ENCODE measurements at regions not wholly inside any gene's neighbourhood (a gene's known extent, or its start where the extent isn't known, plus 50 kb on each side); places are given as distances from the start of the nearest gene placed in this dataset.

GRCh38 chr5:67350185-67350584, 153.6 kb upstream of the CD180 start:
- no peak for DNase-seq

DNA sequence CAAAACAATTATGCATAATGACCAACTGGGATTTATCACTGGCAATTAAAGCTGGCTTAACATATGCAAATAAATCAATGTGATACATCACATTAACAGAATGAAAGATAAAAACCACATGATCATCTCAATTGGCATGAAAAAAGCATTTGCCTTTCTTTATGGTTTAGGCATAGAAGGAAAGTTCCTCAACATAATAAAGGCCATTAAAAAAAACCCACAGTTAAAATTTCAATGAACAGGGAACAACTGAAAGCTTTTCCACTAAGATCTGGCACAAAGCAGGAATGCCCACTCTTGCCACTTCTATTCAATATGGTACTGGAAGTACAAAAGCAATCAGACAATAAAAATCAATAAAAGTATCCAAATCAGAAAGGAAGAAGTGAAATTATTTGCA, 151.2 kb upstream of the CD180 start:
- DNase-seq: no peak

DNA sequence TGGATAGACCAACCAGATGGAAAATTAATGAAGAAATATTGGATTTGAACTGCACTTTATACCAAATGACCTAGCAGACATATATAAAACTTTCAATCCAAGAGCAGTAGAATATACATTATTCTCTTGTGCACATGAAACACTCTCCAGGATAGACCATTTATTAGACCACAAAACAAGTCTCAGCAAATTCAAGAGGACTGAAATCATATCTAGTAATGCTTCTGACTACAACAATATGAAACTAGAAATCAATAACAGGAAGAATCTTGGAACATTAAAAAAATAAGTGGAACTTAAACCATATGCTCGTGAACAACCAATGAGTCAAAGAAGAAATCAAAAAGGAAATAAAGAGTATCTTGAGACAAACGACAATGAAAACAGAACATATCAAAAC, 150.0 kb upstream of the CD180 start:
- no peak for DNase-seq

DNA sequence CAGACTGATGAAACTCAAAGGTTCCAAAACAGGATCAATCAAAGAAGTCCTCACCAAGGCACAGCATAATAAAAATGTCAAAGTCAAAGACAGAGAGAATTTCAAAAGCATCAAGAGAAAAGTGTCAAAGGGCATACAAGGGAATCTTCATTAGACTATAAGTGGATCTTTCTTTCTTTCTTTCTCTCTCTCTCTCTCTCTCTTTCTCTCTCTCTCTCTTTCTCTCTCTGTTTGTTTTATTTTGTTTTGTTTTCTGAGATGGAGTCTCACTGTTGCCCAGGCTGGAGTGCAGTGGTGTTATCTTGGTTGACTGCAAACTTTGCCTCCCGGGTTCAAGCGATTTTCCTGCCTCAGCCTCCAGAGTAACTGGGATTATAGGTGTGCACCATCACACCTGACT, 148.3 kb upstream of the CD180 start:
- DNase-seq: no peak

DNA sequence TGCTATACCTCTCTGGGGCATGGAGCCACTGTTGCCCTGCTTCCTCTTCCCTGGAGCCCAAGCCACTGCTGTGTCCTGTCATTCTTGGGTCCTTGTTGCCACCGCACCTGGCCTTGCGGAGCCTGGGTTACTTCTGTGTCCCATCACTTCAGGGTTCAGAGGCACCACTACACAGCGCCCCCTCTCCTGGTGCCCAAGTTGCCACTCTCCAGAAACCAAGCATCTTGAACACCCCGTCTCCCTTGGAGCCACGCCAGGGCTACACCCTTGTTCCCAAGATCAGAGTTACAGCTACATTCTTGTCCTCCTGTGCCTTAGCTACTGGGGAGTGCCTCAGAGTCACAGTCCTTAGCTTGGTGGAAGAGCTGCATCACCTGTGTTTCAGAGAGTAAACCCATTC, 147.2 kb upstream of the CD180 start:
- DNase-seq: no peak

DNA sequence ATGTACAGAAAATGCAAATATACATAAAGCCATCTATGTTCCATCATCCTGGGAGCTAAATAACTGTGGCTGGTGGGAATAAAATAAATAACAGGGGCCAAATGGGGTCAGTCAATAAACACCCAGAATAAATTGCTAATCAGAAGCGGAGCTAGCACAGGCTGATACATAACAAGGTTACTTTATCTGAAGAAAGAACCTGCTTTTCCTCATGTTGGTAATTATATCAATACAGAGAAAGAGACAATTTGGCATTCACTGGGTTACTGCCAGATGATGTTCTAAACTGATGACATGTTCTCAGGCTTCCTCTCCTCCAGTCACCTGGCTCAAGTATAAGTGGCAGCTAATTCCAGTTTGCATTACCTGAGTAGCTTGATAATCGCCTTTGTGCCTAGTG, 144.9 kb upstream of the CD180 start:
- no peak for DNase-seq

GRCh38 chr5:67339219-67339767, 142.7 kb upstream of the CD180 start:
- no peak for DNase-seq

DNA sequence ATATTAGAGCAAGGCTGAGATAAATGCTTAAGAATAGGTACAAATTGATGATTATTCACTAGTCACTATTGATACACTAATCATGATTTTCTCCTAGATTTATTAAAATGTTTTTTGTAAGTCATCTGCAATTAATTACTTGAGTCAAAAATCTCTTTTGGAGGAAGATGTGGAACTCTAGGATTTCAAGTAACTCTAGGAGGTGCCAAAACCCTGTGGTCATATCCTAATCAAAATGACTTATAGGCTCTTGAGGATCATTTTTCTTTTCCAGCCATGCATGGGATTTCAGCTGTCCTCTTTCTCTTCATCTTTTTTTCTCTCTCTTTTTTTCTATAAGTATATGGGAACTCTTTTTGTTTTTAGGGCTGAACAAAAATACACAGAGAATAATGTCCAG, 141.8 kb upstream of the CD180 start:
- DNase-seq: no peak

DNA sequence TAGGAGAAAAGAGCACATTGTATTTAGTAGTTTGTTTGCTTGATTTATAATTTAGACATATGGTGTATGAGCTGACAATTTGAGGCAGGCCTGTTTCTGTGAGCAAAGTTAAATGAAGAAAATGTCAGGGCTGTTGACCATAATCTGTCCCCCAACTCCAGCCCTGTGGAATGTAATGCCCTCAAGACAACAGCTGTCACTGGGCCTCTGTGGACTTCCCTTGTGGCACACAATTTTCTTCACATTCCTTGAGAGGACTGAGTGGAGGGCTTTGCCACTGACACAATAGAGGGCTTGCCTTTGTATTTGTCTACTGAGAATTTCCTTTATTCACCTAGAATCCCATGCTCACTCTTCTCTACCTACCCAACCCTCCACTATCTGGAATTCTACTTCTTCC, 141.2 kb upstream of the CD180 start:
- DNase-seq: no peak

GRCh38 chr5:67335426-67335825, 138.8 kb upstream of the CD180 start:
- DNase-seq: no peak

DNA sequence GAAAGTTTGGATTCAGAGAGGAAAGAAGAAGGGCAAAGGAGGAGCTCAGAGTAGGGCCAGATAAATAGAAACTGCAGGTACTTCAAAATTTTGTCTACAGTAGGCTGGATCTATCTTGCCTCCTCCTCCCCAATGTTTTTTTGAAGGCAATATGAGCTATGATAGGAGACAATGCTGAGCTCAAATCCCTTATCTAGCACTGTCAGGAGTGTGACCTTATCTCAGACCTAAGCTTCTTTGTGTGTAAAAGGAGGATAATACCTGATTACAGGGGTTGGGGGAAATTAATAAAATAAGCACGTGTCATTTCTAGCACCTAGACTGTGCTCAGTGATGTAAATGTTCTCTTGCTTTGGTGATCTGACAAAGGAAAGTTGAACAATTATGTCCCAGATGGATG, 137.8 kb upstream of the CD180 start:
- DNase-seq: no peak

DNA sequence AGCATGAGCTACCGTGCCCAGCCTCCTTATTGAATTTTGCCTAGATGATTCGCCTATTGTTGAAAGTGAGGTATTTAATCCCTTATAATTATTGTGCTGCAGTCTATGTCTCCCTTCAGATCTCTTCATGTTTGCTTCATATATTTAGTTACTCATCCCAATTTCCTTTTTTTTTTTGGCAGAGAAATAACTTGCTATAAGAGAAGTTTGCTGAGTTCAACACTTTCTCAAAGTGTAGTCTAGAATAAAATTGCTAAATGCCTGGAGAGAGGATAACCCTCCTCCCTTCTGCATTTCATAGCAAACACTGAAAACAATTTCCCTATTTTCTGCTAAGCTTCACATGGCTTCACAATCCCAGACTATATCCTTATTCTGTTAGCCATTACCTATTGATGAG, 136.6 kb upstream of the CD180 start:
- DNase-seq: no peak

GRCh38 chr5:67331296-67331925, 134.8 kb upstream of the CD180 start:
- no peak for DNase-seq

DNA sequence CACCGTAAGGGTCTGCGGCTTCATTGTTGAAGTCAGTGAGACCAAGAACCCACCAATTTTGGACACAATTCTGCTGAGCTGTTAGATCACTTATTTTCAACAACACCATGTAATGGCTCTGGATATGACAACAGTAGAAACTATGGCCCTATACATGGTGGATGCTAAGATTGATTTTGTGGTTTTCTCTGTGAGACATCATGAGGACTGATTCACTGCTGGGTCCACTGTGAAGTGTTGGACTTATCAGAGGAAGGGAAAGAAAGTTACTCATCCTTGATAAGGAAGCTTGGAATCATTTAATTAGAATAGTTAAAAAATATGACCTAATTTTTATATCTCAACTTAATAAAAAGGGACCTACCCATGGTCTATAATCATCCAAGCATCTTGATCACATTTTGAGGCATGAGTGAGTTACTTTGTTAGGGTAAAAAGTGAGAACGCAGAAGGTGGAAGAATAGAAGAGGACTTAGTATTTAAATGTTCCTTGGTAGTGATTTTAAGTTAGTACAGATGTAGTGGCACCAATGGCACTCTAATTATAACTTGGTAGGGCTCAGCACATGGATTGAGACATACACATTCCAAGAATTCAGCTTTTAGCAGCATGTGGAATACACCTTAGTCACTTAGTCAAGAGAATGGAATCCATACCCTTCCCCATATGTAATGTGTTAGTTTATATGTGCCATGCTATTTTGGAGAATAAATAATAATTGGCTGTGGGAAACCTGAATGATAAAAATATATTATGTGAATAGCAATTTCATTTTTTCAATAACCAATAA, 123.5 kb upstream of the CD180 start:
- DNase-seq: no peak

DNA sequence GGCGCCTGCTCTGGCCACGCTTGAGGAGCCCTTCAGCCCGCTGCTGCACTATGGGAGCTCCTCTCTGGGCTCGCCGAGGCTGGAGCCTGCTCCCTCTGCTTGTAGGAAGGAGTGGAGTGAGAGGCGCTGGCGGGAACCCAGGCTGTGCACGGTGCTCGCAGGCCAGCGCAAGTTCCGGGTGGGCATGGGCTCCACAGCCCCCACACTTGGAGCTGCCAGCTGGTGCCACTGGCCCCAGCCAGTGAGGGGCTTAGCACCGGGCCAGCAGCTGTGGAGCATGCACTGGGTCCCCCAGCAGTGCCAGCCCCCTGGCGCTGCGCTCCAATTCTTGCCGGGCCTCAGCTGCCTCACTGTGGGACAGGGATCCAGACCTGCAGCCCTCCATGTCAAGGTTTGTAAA, 122.1 kb upstream of the CD180 start:
- DNase-seq: no peak

- DNase-seq: no peak
Measured at GRCh38 chr5:67317603-67318002, 121.0 kb upstream of the CD180 start.

DNA sequence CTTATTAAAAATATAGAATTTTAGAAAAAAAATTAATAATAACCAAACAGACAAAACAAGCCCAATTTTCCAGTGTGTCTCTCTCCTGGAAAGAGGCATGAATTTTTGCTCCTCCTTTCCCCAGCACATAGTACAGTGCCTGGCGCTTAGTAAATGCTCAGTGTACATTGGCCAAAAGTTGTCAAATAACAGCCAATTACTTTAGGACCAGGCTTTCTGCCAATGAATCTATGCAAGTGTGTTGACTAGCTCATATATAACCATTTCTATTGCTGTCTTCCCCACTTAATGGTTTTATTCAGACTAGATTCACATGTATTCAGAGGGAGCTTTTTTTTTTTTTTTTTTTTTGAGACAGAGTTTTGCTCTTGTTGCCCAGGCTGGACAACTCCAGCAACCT, 120.1 kb upstream of the CD180 start:
- no peak for DNase-seq

DNA sequence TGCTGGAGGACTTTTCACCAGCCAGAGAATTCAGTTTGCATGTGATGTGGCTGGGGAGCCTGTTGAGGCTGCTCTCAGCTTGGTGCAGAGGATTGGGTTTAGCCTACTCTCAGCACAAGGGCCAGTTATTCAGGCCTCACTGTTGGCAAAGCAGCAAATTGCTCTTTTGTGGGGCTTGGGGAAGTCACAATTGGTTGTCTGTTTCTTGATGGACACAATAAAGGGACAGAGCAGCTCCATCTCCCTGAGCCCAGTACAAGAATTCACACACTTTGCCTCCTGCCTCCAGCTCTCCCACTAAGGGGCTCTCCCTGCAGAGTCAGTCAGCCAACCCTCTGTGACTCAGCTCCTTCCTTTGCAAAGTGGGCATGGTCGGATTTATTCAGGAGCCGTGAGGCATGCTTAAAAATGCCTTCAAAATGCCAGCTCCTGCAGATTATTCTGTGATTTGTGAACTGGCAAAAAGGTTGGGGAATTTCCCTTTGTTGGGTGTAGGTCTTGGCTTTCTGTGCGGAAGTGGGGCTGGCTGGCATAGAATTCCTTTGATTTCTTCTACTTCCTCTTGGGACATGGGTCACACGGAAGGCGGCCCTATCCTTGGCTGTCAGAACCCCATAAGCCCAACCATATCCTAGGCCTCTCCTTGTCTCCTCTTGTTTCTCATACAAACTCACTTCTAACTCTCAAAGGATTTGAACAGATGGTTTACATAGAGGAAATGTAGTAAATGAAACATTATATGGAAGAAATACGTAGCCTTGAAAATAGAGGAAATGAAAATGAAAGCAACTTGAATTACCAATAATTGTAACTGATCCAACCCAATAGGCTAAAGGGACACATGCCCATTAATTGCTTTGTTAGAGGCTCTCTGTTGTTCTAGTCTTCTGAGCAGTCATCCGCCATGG, 118.7 kb upstream of the CD180 start:
- DNase-seq: no peak

DNA sequence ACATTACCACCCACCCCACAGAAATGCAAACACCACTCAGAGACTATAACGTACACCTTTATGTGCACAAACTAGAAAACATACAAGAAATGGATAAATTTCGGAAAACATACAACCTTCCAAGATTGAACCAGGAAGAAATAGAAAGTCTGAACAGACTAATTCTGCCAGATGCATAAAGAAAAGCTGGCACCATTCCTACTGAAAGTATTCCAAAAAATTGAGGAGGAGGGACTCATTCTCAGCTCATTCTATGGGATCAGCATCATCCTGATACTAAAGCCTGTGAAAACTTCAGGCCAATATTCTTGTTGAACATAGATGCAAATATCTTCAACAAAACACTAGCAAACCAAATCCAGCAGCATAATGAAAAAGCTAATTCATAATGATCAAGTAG, 115.1 kb upstream of the CD180 start:
- no peak for DNase-seq

- DNase-seq: no peak
Measured at GRCh38 chr5:67311208-67311607, 114.6 kb upstream of the CD180 start.

GRCh38 chr5:67310740-67311139, 114.1 kb upstream of the CD180 start:
- no peak for DNase-seq

GRCh38 chr5:67310169-67310568, 113.6 kb upstream of the CD180 start:
- DNase-seq: no peak

DNA sequence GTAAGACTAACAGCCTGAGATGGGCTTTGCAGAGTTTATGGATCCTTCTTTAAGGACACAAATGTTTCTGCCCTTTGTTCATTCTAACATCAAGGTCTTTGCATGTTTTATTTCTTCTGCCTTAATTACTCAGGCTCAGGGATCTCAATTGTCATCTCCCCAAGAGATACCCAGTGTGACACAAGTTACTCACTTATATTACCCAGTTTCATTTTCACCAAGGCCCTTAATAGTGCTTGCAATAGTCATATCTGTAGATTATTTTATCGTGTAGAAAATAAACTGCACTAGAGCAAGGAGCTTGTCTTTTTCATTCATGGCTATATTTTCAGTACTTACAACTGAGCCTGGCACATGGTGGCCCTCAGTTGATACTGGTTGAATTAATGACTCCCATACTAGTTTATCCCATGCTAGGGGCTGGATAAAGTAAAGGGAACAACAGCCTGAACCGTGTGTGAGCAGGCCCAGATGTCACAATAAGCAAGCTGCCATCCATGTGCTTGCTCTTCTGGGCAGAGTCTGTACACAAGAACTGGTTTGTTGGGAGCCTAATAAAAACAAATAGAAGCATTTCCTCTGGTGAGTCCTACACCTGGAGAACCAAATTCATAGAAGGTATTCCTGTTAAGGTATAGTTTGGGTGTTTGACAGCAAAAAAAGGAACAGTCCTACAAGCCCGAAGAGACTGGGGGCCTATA, 112.5 kb upstream of the CD180 start:
- DNase-seq: no peak

All from CD4-positive, alpha-beta T cell treated with Interleukin-10 for 1 hour (primary cell).